ENCODE measurements at regions not wholly inside any gene's neighbourhood (a gene's known extent, or its start where the extent isn't known, plus 50 kb on each side); places are given as distances from the start of the nearest gene placed in this dataset.
A peak's percentile ranks its signal among the peaks of the same experiment; 100 is the strongest.

DNA sequence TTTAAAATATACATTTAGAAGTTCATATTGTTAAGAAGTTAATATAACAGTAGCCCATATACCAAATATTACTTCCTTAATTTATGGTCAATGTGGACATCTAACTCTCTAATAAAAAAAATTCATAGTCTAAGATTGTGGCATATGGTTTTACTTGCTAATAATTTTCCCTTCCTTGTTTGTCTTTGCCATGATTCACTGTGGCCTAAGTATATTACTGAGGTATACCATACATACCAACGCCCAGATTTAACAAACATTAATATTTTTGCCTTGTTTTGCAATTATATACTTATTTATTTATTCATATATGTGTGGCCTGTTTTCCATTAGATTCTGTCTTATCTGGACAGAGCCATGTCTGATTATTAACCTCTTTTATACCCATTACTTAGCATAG lies 54.6 kb upstream of the CCDC150 start:
- peaks cover 12% of the 10 kb centered on the region for H3K36me3 Mint-ChIP-seq (ENCODE audit: unreplicated experiment)
- TF ChIP-seq, protein P1, sequence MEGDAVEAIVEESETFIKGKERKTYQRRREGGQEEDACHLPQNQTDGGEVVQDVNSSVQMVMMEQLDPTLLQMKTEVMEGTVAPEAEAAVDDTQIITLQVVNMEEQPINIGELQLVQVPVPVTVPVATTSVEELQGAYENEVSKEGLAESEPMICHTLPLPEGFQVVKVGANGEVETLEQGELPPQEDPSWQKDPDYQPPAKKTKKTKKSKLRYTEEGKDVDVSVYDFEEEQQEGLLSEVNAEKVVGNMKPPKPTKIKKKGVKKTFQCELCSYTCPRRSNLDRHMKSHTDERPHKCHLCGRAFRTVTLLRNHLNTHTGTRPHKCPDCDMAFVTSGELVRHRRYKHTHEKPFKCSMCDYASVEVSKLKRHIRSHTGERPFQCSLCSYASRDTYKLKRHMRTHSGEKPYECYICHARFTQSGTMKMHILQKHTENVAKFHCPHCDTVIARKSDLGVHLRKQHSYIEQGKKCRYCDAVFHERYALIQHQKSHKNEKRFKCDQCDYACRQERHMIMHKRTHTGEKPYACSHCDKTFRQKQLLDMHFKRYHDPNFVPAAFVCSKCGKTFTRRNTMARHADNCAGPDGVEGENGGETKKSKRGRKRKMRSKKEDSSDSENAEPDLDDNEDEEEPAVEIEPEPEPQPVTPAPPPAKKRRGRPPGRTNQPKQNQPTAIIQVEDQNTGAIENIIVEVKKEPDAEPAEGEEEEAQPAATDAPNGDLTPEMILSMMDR (IDR thresholded peaks at IDR 0.05), result no peak
- no peak for DNase-seq (ENCODE audit: extremely low spot score, unreplicated experiment)
- no peak overlapping the region for H3K27ac Mint-ChIP-seq (ENCODE audit: unreplicated experiment)
- H3K9me3 Mint-ChIP-seq (ENCODE audit: unreplicated experiment), result peaks cover 11% of the 10 kb centered on the region
- no peak overlapping the region for H3K4me3 Mint-ChIP-seq (ENCODE audit: unreplicated experiment)
- H3K4me1 Mint-ChIP-seq (ENCODE audit: unreplicated experiment), result peaks cover 29% of the 10 kb centered on the region
- H3K27me3 Mint-ChIP-seq (ENCODE audit: unreplicated experiment), result no peaks in the 10 kb centered on the region

DNA sequence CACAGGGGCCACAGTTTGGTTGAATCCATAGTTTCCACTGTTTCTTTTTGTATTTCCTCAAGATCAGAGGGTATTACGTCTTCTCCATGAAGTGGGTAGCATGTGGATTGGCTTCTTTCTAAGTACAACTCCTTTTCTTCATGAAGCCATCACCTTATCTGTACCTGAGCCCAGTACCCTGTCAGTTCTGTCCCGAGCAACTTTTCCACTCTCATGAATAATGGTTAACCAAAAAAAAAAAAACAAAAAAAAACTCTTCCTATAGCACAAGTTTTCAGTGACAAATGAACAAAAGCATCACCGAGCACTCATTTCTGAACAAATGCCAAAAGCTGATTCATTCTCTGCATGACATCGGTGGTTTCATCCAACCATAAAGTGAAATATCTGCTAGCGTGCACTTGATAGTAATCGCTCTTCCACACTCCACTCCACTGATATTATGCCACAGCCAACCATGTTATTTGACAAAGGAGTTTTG lies 53.0 kb upstream of the CCDC150 start:
- Mint-ChIP-seq H3K27me3 (ENCODE audit: unreplicated experiment) (no peaks in the 10 kb centered on the region), H3K27ac (ENCODE audit: unreplicated experiment) (peak overlapping the region; percentile 83), H3K4me3 (ENCODE audit: unreplicated experiment) (peak overlapping the region; percentile 34), H3K9me3 (ENCODE audit: unreplicated experiment) (no peaks in the 10 kb centered on the region), H3K36me3 (ENCODE audit: unreplicated experiment) (peaks cover 4% of the 10 kb centered on the region), H3K4me1 (ENCODE audit: unreplicated experiment) (peaks cover 45% of the 10 kb centered on the region)
- TF ChIP-seq, protein P1 (IDR thresholded peaks at IDR 0.05), result no peak
- DNase-seq (ENCODE audit: extremely low spot score, unreplicated experiment), result no peak

DNA sequence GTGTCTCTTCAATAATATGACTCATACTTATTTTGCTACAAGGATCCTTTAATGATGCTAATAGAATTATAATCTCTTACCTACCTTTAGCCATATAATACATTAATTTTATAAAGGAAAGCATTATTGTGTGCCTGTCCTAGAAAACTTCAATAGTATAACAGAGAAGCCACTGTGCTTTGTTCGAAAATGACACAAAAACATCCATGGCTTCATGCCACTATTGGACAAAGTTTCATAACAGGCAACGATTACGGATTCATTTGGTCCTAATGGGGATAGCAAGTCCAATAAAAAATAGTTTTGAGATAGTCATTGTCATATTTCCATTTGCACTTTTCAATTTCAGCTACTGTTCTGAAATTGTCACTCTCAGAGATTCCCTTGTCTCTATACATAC lies 52.5 kb upstream of the CCDC150 start:
- DNase-seq (ENCODE audit: extremely low spot score, unreplicated experiment), result no peak
- Mint-ChIP-seq H3K27ac (ENCODE audit: unreplicated experiment) (peak overlapping the region; percentile 83), H3K4me3 (ENCODE audit: unreplicated experiment) (no peak overlapping the region), H3K36me3 (ENCODE audit: unreplicated experiment) (peaks cover 4% of the 10 kb centered on the region), H3K27me3 (ENCODE audit: unreplicated experiment) (no peaks in the 10 kb centered on the region), H3K4me1 (ENCODE audit: unreplicated experiment) (peaks cover 50% of the 10 kb centered on the region), H3K9me3 (ENCODE audit: unreplicated experiment) (no peaks in the 10 kb centered on the region)
- TF ChIP-seq, protein P1 (IDR thresholded peaks at IDR 0.05), result no peak

DNA sequence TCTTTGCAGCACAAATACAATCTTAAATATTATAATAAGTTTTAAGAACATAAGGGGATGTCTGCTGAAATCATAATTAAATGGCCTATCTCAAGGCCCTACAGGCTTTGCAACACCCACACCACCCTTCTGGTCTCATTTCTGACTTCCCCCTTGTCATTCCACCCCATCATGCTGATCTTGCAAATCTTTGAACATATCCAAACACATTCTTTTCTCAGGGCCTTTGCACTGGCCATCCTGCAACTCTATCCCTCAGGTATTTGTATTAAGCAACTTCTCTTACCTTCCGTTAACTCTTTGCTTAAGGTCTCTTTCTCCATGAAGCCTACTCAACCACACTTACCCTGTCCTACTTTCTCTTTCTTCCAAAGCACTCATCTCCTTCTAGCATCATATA lies 51.8 kb upstream of the CCDC150 start:
- DNase-seq (ENCODE audit: extremely low spot score, unreplicated experiment), result no peak
- Mint-ChIP-seq H3K27me3 (ENCODE audit: unreplicated experiment) (no peaks in the 10 kb centered on the region), H3K9me3 (ENCODE audit: unreplicated experiment) (no peaks in the 10 kb centered on the region), H3K27ac (ENCODE audit: unreplicated experiment) (no peak overlapping the region), H3K4me3 (ENCODE audit: unreplicated experiment) (no peak overlapping the region), H3K36me3 (ENCODE audit: unreplicated experiment) (no peaks in the 10 kb centered on the region), H3K4me1 (ENCODE audit: unreplicated experiment) (peaks cover 54% of the 10 kb centered on the region)
- TF ChIP-seq, protein P1 (IDR thresholded peaks at IDR 0.05), result no peak

DNA sequence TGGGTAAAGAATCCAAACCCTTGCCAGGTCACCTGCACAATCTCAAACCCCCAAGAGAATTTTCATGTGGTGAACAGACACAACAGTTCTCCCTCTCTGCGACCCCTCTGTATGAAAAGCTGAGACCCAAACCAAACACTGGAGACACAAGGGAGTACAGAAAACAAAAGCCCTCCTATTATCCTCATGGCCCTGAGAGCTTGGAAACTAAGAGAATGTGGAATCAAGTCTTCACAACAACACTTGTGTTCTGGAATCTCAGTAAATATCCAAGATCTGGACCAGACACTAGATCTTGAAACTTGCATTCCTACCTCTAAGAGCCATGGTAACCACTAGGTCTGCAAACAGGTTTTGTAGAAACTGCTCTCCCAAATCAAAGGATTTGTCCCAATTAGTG lies 50.1 kb upstream of the CCDC150 start:
- H3K27ac Mint-ChIP-seq (ENCODE audit: unreplicated experiment), result no peak overlapping the region
- H3K27me3 Mint-ChIP-seq (ENCODE audit: unreplicated experiment), result no peaks in the 10 kb centered on the region
- no peak overlapping the region for H3K4me3 Mint-ChIP-seq (ENCODE audit: unreplicated experiment)
- no peak for DNase-seq (ENCODE audit: extremely low spot score, unreplicated experiment)
- H3K4me1 Mint-ChIP-seq (ENCODE audit: unreplicated experiment), result peaks cover 61% of the 10 kb centered on the region
- no peaks in the 10 kb centered on the region for H3K9me3 Mint-ChIP-seq (ENCODE audit: unreplicated experiment)
- no peaks in the 10 kb centered on the region for H3K36me3 Mint-ChIP-seq (ENCODE audit: unreplicated experiment)
- TF ChIP-seq, protein P1 (IDR thresholded peaks at IDR 0.05), result no peak
